ENCODE measurements at regions not wholly inside any gene's neighbourhood (a gene's known extent, or its start where the extent isn't known, plus 50 kb on each side); places are given as distances from the start of the nearest gene placed in this dataset.

- no peak overlapping the region for H3K4me3 ChIP-seq (ENCODE audit: low read length)
- no peaks in the 10 kb centered on the region for H3K36me3 ChIP-seq (ENCODE audit: insufficient read depth, low read length)
- TF ChIP-seq, protein P1, sequence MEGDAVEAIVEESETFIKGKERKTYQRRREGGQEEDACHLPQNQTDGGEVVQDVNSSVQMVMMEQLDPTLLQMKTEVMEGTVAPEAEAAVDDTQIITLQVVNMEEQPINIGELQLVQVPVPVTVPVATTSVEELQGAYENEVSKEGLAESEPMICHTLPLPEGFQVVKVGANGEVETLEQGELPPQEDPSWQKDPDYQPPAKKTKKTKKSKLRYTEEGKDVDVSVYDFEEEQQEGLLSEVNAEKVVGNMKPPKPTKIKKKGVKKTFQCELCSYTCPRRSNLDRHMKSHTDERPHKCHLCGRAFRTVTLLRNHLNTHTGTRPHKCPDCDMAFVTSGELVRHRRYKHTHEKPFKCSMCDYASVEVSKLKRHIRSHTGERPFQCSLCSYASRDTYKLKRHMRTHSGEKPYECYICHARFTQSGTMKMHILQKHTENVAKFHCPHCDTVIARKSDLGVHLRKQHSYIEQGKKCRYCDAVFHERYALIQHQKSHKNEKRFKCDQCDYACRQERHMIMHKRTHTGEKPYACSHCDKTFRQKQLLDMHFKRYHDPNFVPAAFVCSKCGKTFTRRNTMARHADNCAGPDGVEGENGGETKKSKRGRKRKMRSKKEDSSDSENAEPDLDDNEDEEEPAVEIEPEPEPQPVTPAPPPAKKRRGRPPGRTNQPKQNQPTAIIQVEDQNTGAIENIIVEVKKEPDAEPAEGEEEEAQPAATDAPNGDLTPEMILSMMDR (IDR thresholded peaks at IDR 0.05), result no peak
- no peaks in the 10 kb centered on the region for H3K9me3 ChIP-seq (ENCODE audit: control insufficient read depth in 1 of 2, insufficient read depth in 1 of 2, low read length in 2 of 2)
- H3K27me3 ChIP-seq (ENCODE audit: control insufficient read depth in 1 of 2, insufficient read depth in 2 of 2, low read length in 2 of 2), result no peaks in the 10 kb centered on the region
- H3K4me1 Mint-ChIP-seq (ENCODE audit: low read depth), result no peaks in the 10 kb centered on the region
- intact Hi-C loops (cut with DNase I, micrococcal nuclease), result no loop called here
- CTCF ChIA-PET, result no interaction called here
- no peaks in the 10 kb centered on the region for H3K4me1 ChIP-seq (ENCODE audit: insufficient read depth, low read length)
- DNase-seq, result no peak
- H3K27ac Mint-ChIP-seq, result no peak overlapping the region
- H3K27ac ChIP-seq (ENCODE audit: low read depth in 1 of 2, low read length in 2 of 2), result no peak overlapping the region
- H3K4me3 Mint-ChIP-seq, result no peak overlapping the region
- POLR2A ChIA-PET, result no interaction called here
- H3K27me3 Mint-ChIP-seq, result peaks cover 11% of the 10 kb centered on the region
- no peaks in the 10 kb centered on the region for H3K36me3 Mint-ChIP-seq (ENCODE audit: low read depth)
- ATAC-seq (ENCODE audit: poor library complexity), result no peak
- peaks cover 8% of the 10 kb centered on the region for H3K9me3 Mint-ChIP-seq
These were observed 221.5 kb upstream of the NBEA start for GRCh38 chr13:34720618-34721017.

DNA sequence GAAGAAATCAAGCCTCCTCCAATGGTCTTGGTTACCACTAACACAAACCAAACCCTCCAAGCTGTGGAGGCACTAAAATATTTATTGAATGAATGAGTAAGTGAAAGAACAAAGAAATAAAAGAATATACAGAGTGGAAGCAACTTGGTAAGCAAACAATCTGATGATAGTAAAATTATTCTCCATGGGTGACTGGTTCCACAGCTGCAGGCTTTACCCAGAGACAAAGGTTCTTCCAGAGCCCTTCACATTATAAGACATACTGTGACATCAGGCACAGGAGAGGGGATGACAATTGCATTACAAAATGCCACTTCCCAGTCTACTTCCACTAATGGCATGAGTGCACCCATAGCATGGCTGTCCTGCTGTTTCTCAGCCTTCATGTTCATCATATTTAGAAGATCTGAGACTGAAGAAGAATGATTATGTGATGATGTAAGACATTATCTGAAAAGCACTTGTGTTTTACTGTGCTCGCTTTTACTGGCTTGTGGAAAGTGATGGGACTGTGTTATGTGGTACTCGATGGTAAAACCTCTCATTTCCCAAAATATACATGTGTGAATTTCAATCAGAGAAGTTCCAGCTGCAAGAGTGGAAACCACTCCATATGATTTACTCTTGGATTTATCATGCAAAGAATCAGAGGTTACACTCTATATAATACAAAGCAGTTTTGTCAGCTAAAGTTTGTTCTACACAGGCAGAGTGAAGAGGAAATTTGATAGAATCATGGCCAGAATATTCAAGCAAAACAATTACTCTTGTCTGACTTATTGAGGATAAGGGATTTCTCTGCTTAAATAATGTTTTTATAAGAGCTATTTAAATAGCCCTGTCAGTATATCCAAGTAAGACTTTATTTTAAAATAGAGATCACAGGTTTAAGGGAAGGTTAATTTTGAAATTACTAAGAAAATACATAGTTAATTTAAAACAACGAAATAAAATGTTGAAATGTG lies 220.2 kb upstream of the NBEA start:
- intact Hi-C loops (cut with DNase I, micrococcal nuclease), result no loop called here
- no peaks in the 10 kb centered on the region for H3K4me1 ChIP-seq (ENCODE audit: insufficient read depth, low read length)
- POLR2A ChIA-PET, result interaction anchor here (0.6 kb wide), 1 partner anchor 87 kb away, joined by 3 read pairs; no protein-coding TSS in a partner anchor
- Mint-ChIP-seq H3K36me3 (ENCODE audit: low read depth) (no peaks in the 10 kb centered on the region), H3K9me3 (peaks cover 5% of the 10 kb centered on the region), H3K27ac (no peak overlapping the region), H3K4me1 (ENCODE audit: low read depth) (no peaks in the 10 kb centered on the region), H3K27me3 (peaks cover 11% of the 10 kb centered on the region), H3K4me3 (no peak overlapping the region)
- no peak overlapping the region for H3K27ac ChIP-seq (ENCODE audit: low read depth in 1 of 2, low read length in 2 of 2)
- ATAC-seq (ENCODE audit: poor library complexity), result no peak
- TF ChIP-seq, protein P1 (IDR thresholded peaks at IDR 0.05), result no peak
- H3K36me3 ChIP-seq (ENCODE audit: insufficient read depth, low read length), result no peaks in the 10 kb centered on the region
- CTCF ChIA-PET, result no interaction called here
- DNase-seq, result no peak
- no peak overlapping the region for H3K4me3 ChIP-seq (ENCODE audit: low read length)
- H3K27me3 ChIP-seq (ENCODE audit: control insufficient read depth in 1 of 2, insufficient read depth in 2 of 2, low read length in 2 of 2), result no peaks in the 10 kb centered on the region
- H3K9me3 ChIP-seq (ENCODE audit: control insufficient read depth in 1 of 2, insufficient read depth in 1 of 2, low read length in 2 of 2), result no peaks in the 10 kb centered on the region

DNA sequence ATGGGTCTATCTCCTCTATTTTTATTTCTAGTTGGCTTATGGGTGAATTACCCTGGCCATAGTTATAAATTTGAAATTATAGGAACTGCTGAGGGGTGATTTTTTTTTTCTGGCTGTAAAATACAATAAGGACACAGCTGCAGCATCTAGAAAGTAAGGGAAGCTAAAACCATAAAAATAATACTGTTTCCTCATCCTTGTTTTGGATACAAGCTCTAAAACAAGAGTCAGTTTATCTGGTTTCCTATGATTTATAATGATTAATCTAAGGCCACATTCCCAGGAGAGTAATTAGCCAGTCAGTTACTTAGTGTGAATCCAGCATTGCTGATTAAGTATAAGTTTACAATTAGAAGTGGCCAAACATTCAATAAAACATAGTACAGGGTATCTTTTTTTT lies 219.1 kb upstream of the NBEA start:
- Mint-ChIP-seq H3K27ac (no peak overlapping the region), H3K27me3 (peaks cover 11% of the 10 kb centered on the region), H3K4me1 (ENCODE audit: low read depth) (no peaks in the 10 kb centered on the region), H3K4me3 (no peak overlapping the region), H3K36me3 (ENCODE audit: low read depth) (no peaks in the 10 kb centered on the region), H3K9me3 (peaks cover 5% of the 10 kb centered on the region)
- TF ChIP-seq, protein P1 (IDR thresholded peaks at IDR 0.05), result no peak
- ChIA-PET CTCF (no interaction called here), POLR2A (no interaction called here)
- Histone ChIP-seq H3K4me3 (ENCODE audit: low read length) (no peak overlapping the region), H3K9me3 (ENCODE audit: control insufficient read depth in 1 of 2, insufficient read depth in 1 of 2, low read length in 2 of 2) (no peaks in the 10 kb centered on the region), H3K27me3 (ENCODE audit: control insufficient read depth in 1 of 2, insufficient read depth in 2 of 2, low read length in 2 of 2) (no peaks in the 10 kb centered on the region), H3K27ac (ENCODE audit: low read depth in 1 of 2, low read length in 2 of 2) (no peak overlapping the region), H3K36me3 (ENCODE audit: insufficient read depth, low read length) (no peaks in the 10 kb centered on the region), H3K4me1 (ENCODE audit: insufficient read depth, low read length) (no peaks in the 10 kb centered on the region)
- intact Hi-C loops (cut with DNase I, micrococcal nuclease), result no loop called here
- ATAC-seq (ENCODE audit: poor library complexity) (no peak), DNase-seq (no peak)
